ENCODE measurements at regions not wholly inside any gene's neighbourhood (a gene's known extent, or its start where the extent isn't known, plus 50 kb on each side); places are given as distances from the start of the nearest gene placed in this dataset.

DNA sequence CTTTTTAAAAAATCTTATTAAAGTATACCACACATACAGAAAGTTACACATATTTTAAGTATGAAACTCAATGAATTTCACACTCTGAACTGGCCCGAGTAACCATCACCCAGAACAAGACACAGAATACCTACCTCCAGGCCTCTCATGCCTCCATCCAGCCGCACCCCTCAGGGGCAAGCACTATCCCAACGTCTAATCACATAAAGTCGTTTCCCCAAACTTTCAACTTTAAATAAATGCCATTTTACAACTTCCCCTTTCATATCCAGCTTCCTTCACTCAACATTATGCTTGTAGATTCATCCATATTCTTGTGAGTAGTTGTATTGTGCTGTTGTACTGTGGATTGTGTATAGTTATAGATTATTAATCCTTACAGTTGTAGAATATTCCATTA is 539.1 kb downstream of the CD83 start:
- no peak for DNase-seq

DNA sequence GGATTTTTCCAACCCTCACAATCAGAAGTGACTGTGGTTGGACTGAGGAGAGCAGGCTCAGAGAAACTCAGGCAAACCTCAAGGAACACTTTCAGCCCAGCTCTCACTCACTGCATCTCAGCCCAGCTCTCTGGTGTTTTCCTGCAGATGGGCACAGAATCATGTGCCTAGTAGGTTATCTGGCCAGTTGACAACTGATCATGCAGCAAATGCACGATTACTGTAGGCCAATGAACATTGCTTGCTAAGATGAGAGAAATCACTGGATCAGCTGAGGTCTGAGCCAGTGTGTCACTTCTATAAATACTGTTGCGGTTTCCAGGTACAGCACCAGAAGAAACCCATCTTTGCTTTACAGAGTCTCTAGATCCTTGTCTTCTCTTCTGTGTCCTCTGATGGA is 540.5 kb downstream of the CD83 start:
- DNase-seq, result no peak

DNA sequence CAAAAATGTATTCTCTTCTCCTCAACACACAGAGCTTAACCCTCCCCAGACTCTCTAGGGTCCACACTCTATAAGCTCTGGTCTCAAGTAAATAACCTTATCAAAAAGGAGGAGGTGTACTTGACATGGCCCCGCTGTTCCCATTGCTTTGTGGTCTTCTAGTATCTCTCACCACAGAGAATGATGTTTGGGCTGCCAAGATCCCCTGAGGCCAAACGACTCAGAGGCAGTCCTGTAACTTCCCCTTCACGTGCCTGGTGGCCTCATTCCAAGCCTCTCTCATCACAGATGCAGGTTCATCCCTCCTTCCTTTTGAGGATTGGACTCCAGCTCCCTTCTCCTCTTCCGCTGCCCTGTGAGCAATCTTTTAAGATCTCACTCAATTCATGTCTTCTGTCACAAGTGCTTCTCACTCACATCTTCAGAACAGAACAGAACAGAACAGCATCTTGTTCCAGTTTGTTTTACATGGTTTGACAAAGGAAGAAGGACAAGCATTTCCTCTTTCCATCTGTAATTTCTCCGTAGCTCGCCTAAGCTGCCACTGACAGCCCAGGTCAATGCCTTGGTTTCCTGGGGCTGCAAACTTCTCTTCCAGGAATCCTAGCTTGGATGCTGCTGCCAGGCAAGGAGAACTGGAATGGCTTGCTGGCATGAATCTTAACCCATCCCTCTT is 541.5 kb downstream of the CD83 start:
- DNase-seq, result peak; percentile 7

DNA sequence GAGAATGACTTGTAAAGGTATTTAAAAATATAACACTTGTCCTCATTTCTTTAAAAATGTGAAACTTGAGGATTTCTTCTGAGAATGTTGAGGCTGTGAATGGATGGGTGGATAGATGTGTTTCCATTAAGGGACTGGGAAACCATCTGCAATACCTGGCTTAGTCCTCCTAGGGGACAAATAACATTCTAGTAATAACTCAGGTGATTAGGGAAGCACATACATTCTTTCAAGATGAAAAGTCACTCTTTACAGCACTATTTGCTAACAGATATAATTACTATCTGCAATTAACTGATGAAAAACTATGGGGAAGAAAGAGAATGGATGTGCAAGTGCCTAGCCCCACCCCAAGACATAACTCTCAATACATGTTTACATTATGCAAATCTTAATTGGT is 542.3 kb downstream of the CD83 start:
- no peak for DNase-seq

DNA sequence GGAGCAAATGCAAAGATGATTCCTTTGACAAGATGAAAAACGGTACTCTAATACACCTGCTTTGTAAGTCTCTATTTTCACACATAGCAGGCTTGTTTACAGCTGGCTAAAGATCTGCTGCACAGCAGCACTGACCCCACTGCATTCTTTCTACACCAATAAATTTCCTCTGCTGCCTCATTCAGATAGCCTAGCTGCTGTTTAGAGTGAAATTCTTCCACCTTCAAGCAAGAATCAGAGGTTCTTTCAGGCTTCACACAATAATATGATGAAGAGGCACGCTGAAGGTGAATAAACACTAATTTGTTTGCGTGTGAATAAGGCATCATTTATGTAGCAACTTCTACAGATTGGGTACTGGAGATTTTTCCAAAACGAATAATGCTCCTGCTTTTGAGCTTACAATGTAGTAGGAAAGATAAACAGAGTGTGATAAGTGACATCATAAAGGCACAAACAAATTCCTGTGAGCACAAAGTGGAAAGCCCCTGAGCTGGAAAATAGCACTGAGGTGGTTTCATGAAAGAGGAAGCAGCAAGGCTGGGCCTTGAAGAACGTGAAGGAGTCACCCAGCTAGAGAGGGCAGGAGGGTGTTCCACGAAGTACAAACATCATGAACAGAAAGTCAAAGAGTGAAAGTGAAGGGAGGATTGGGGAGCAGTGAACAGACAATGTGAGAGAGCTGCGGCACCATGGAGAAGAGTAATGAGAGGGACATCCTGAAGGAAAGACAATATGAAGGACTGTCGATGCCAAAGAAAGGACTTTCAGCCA is 543.4 kb downstream of the CD83 start:
- no peak for DNase-seq

DNA sequence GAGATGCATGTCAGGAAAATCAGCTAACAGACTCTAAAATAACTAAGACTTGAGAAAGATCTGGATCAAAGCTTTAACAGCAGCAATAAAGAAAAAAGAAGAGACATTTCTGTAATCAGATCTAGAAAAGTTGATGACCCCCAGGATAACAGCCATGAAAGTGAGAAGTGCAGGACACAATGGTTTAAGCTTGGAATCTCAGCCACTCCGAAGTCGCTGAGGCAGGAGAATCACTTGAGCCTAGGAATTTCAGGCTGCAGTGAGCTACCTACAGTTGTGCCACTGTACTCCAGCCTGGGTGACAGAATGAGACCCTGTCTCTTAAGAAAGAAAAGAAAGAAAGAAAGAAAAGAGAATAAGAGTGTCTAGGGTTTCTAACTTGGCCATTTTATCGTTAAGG is 544.1 kb downstream of the CD83 start:
- DNase-seq, result no peak

DNA sequence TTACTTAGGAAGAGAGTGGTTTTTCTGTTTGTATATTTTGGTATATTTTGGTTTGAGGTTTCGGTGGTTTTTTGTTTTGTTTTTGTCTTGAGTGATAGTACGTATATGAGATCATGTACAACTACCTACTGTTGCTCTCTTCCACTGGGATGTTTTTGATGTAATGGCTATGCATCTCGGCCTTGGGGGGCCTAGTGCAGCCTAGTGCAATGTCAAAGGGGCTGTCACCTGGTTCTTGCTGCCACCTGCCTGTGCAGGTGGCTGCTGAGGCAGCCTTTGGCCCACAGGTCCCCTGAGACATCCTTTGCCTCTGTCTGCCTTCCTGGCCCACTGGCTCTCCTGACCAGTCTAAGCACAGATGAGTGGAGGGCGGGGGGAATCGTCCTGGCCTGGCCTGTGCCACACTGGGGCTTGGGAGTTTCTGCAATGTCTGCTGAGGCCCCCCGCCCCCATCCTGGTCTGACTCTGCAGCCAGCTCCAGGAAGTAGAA is 546.6 kb downstream of the CD83 start:
- DNase-seq, result peak; percentile 75

DNA sequence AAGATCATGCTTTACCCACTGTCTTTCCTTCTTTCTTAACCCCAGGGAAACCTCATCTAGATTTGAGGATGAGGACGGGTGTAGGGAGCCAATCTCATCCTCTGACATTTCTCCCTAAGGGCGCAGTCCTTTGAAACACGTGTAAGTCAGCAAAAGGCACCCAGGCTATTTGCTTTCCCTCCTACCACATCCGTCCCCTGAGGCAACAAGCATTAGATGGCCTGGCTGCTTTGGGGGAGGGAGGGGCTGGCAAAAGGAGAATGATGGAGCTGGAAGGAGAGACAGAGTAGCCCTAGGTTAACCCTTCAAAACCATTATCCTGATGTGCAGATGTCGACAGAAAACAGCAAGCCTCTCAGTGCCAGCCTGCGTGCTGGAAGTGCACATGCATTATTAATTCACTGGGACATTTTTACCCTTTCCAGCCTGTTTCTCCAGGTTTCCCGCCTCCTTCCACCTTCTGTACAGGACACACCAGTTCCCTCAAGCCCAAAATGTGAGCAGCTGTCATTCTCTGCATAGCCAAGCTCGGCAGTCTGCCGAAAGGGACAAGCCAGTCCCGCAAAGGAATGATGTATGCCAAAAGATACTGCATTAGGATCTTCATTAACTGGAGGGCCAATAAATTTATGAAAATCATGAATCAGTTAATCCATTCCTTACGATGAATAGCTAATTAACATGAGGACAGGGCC is 547.2 kb downstream of the CD83 start:
- peak; percentile 95 for DNase-seq

DNA sequence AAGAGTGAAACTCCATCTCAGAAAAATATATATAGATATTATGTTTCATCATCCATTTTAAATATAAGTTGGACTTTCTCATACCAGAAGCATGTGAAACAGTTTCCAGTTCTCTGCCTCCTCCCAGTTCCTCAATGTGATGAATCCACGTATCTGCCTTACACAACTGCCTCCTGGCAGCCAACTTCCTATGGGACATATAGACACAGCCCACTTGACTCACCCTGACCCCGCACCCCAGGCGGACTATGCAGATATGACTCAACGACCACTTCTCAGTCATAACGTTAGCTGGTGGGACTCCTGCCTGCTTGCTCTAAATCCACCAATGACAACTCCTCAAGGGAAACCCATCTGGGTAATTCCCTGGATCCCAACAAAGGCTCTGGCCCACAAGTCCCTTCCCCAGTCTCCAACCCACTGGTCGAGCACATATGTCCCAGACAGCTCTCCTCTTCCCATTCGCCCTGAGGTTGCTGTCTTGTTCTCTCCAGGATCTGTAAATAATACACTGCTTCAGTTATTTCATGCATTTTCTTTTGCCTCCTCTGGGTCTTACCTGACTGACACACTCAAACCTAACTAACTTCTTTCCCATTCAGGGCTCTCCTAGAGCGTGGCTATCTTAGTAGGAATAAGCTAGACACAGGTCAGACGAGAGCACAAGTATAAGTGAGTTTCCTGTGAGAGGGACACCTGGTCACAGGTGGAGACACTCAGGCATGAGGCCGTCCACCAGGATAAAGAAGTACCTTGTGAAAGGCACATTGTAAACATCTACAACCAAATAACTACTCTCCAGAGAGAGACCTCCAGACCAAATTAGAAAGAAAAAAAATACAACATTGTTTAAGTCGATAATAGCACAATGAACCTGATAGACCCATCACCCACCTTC is 548.5 kb downstream of the CD83 start:
- DNase-seq, result no peak

DNA sequence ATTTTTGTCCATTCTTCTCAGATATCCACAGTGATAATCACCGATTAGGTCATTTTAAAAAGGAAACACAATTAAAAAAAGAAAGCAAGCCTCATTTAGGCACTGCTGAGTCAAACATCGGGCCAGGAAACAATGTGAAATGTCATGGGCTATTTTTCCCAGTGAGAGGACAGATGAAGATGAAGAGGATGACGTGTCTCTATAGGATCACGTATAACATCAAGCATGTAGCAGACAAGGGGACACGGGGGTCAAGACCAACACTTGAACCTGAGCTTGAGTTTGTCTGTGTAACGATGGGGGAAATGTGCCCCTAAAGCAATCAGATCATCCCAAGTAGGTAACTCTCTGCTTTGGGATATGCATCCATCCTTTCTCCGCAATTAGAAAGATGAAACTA is 553.2 kb downstream of the CD83 start:
- no peak for DNase-seq

DNA sequence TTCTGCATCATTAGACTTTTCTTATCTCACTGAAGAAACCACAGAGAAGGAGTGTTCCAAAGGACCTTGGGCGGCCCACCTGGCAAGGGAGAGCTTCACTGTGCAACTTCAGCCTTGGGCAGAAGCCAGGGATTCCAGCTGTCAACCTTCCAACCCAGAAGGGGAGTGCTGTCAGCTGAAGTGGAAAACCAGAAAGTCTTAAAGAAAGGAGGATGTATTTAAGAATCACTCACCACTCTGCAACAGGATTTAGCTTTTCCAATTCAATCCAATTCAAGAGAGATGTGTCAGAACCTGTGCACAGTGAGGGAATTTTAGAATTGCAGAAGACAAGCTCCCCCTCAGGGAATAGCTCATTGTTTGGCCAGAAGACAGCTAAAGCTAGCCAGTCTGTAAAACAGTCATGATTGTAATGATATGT is 553.7 kb downstream of the CD83 start:
- no peak for DNase-seq

DNA sequence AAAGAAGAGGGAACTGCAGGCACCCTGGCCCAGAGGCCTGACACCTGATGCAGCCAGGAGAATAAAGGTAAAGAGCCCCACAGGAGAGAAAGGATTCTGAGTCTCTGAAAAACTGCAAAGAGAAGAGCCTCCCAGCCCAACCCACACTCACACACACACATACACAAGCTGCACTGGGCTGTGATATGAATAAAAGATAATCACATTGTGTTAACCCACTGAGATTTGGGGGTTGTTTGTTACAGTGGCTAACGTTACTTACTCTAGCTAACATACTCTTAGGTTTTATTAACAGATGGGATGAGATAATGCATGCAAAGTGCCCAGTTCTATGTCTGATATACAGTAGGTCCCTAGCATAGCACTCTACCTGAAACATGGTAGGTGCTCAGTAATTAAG is 554.4 kb downstream of the CD83 start:
- no peak for DNase-seq

DNA sequence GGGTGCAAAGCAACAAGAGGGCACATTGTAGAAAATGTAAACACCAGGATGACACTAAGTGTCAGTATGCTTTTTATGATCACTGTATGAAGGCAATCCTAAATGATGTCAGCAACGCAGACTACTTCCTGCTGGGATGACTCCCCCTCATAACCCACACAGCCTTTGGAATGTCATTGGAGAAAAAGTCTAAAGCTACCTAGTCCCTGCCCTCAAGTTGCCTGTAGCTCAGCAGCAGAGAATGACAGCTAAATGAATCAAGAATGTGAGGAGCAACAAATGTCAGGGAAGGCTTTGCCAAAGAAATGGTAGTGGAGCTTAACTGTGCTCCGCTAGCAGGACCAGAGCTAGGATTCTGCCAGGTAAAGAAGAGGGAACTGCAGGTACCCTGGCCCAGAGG is 555.6 kb downstream of the CD83 start:
- no peak for DNase-seq

DNA sequence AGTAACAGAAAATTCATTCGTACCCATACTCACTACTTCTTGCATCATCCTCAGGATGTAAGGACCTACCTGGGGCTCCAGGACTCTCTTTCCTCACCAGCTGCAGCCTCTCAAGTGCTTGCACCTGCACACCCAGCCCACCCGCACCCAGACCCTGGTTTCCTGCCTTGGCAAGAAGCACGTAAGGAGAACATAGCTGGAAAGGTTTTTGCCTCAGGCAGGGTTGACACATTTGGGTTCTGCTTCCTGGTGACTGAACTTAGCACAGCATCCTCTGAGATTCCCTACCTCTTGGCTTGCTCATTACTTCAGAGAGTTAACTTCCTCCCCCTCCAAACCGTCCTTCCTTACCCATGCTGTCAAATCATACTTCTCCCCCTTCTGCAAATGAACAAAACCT is 556.9 kb downstream of the CD83 start:
- no peak for DNase-seq

DNA sequence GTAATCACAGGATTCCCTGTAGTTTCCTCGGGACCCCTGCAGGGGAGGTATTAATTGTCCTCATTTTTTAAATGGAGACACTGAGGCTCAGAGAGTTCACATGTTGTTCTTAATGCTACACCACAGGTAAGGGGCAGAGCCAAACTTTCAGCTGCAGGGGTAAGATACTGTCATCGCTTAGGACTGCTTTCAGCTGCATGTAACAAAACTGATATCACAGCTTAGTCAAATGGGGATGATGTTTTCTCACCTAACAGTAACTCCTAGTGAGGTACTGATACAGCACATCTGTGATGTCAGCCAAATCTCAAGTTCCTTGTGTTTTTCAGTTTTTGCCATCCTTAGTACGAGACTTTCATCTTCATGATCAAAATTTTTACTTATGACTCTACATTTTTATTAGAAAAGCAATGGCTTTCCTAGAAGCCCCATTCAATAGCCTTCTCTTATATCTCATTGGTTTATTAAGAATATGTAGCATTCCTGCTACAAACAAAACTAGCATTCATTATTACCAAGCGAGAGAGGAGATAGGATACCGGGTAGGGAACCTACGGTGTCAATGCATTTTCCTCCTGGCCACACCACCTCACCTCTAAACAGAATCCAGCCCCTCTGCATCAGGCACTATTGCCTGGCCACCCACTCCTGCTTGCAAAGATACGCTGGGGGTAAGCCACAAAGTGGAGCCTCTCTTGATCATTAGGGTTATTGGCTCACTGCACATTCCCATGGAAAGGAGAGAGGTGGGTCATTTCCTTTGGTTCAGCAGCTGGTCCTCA is 557.5 kb downstream of the CD83 start:
- DNase-seq, result no peak

DNA sequence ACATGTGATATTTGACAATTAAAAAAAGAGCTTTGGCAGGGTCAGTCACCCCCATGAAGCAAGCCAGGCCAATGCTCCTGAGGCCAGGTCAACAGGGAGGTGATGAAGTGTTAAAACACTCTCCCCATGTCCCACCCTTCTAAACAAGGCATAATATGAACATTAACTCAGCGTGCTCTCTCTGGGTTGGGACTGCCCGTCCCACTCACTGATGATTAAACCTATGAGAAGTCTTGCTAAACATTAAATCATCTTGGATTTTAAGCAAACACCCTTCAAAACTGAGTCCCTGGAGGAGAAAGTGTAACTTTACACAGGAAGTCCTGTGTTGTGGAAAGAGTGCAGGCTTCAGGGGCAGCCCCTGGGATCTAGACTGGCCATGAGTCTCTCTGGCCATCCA is 558.5 kb downstream of the CD83 start:
- no peak for DNase-seq

DNA sequence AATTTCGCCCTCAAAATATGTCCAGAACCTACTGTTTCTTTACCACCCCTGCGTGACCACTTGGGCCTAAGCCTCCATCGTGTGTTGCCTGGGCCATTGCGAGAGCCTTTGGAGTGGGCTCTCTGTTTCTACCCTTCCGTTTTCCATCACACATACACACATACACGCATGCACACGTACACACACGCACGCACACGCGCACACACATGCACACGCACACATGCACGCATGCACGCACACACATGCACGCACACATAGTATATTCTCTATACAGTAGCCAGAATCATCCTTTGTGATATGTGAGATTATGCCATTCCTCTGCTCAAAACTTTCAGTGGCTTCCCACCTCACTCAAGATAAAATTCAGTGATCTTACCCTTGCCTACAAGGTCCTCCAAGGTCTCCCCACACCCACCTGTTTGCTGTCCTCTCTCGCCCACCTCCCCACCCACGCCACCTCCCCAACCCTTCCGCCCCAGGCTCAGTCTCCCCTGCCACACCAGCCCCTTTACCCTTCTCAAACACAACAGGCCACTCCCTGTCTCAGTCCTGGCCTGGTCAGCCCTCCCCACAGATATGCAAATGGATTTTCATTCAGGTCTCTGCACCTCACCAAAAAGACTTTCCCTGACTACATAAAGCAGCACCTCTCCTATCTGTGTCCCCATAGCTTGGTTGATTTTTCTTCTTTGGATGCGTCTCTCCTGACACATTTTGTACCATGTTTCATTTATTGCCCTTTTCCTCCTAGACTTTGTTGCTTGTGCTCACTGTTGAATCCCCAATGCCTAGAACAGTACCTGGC is 559.6 kb downstream of the CD83 start:
- DNase-seq, result no peak

DNA sequence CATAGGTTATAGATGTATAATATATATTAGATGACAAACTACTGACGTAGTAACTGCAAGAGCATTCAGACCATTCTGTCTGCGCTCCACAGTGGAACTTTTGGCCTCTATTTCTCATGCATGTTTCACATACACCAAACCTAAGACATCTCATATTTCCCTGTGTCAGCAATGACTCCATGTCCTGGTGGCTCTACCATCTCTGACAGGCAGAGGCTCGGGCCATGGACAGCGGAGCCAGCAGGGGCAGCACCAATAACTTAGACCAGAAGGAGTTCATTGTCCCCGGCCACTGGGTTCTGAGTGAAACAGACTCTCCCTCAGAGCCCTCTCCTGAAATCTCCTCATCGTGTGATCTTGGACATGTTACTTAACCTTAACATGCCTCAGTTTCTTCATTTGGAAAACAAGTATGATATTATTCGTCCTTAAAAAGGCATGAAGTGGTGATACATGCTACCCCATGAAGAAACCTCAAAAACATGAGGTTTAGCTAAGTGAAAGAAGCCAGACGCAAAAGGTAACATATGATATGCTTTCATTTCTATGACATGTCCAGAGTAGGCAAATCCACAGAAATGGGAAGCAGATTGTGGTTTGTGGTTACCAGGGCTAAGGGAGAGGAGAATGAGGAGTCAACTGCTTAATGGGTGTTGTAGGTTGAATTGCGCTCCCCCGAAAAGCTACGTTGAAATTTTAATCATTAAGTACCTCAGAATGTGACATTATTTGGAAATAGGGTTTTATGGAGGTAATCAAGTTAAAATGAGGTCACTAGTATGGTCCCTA is 564.0 kb upstream of the JARID2 start:
- no peak for DNase-seq

DNA sequence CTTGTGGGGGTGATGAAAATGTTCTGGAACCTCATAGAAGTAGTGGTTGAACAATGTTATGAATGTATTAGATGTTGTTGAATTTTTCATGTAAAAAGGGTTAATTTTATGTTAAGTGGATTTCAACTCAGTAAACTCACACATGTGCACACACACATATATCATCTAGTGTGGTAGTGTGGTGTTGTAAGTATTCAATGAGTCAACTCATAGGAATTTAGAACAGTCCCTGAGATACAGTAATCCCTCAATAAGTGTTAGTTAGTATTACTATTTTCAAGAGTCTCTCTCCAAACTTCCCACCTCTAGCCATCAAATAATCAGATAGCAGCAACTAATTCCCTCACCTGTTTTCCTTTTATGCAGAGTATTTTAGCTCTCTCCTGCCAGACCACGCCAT is 563.1 kb upstream of the JARID2 start:
- DNase-seq, result no peak

DNA sequence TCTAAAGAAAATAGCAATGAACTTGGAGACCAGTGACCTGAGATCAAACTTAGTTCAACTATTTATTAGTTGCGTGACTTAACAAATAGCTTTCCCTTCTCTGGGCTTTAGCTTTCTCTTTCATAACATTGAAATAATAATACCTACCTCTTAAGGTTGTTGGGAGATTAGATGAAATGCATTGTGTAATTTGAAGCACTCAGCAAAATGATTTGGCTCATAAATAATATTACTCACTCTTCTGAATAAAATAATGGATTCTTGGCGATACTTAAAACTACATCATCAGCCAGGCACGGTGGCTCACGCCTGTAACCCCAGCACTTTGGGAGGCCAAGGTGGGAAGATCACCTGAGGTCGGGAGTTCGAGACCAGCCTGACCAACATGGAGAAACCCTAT is 556.2 kb upstream of the JARID2 start:
- no peak for DNase-seq
